Duodenal mucosa (tissue), 2 donors: ENCODE measurements at regions not wholly inside any gene's neighbourhood (a gene's known extent, or its start where the extent isn't known, plus 50 kb on each side); places are given as distances from the start of the nearest gene placed in this dataset.

Experiments
- H3K27ac ChIP-seq: one replicate; pipeline ENCODE4 v1.7.0; 2013; ENCODE audit warnings: low read depth, low read length
- H3K27me3 ChIP-seq, 2 donors: one replicate each; pipeline ENCODE4 v1.7.0; 2013; ENCODE audit warnings: low read length in 2 of 2, control low read depth in 1 of 2; ENCODE audit not compliant: insufficient read depth in 2 of 2, control insufficient read depth in 1 of 2
- H3K36me3 ChIP-seq, 2 donors: one replicate each; pipeline ENCODE4 v1.7.0; 2013; ENCODE audit warnings: low read length in 2 of 2, control low read depth in 1 of 2; ENCODE audit not compliant: insufficient read depth in 2 of 2, control insufficient read depth in 1 of 2
- H3K4me1 ChIP-seq, 2 donors: one replicate each; pipeline ENCODE4 v1.7.0; 2013; ENCODE audit warnings: low read length in 2 of 2, control low read depth in 1 of 2; ENCODE audit not compliant: insufficient read depth in 2 of 2, control insufficient read depth in 1 of 2
- H3K4me3 ChIP-seq, 2 donors: one replicate each; pipeline ENCODE4 v1.7.0; 2013; ENCODE audit warnings: low read length in 2 of 2, low read depth in 1 of 2
- H3K9ac ChIP-seq, 2 donors: one replicate each; pipeline ENCODE4 v1.7.0; 2013; ENCODE audit warnings: low read length in 2 of 2, low read depth in 1 of 2
- H3K9me3 ChIP-seq, 2 donors: one replicate each; pipeline ENCODE4 v1.7.0; 2013; ENCODE audit warnings: low read length in 2 of 2, control low read depth in 1 of 2; ENCODE audit not compliant: control insufficient read depth in 1 of 2

- Histone ChIP-seq H3K36me3 (no peaks in the 10 kb centered on the region), H3K27me3 (peaks cover 0 to 4% of the 10 kb centered on the region in 2 donors), H3K9ac (no peak overlapping the region), H3K4me1 (peaks cover 25 to 33% of the 10 kb centered on the region in 2 donors), H3K9me3 (no peaks in the 10 kb centered on the region), H3K4me3 (peak overlapping the region; percentile 21 to 34), H3K27ac (no peak overlapping the region)
Measured at GRCh38 chr15:70526974-70527325, 236.4 kb downstream of the UACA start.

- no peak overlapping the region for H3K9ac ChIP-seq
- peaks cover 25 to 33% of the 10 kb centered on the region in 2 donors for H3K4me1 ChIP-seq
- H3K4me3 ChIP-seq = peak overlapping the region; percentile 21 to 34
- H3K9me3 ChIP-seq = no peaks in the 10 kb centered on the region
- H3K27ac ChIP-seq = no peak overlapping the region
- no peaks in the 10 kb centered on the region for H3K36me3 ChIP-seq
- peaks cover 0 to 4% of the 10 kb centered on the region in 2 donors for H3K27me3 ChIP-seq
Measured at GRCh38 chr15:70526221-70526973, 237.0 kb downstream of the UACA start.

DNA sequence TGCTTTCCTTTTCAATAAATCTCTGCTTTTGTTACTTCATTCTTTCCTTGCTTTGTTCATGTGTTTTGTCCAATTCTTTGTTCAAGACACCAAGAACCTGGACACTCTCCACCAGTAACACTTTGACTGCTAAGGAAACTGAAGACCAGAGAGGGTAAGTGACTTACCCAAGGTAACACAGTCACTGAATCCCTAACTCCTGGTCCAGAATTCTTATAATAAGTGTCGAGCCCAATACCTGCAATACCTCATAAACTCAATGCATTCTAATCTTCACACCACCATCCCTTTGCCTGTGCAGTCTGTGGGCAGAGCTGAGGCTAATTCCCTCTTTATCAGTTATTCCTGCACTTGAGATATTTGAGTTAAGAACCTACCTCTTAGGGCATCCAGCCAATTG is 237.8 kb downstream of the UACA start:
- peaks cover 0 to 4% of the 10 kb centered on the region in 2 donors for H3K27me3 ChIP-seq
- no peak overlapping the region for H3K9ac ChIP-seq
- no peak overlapping the region for H3K4me3 ChIP-seq
- H3K9me3 ChIP-seq = no peaks in the 10 kb centered on the region
- no peak overlapping the region for H3K27ac ChIP-seq
- peaks cover 25 to 33% of the 10 kb centered on the region in 2 donors for H3K4me1 ChIP-seq
- H3K36me3 ChIP-seq = no peaks in the 10 kb centered on the region

DNA sequence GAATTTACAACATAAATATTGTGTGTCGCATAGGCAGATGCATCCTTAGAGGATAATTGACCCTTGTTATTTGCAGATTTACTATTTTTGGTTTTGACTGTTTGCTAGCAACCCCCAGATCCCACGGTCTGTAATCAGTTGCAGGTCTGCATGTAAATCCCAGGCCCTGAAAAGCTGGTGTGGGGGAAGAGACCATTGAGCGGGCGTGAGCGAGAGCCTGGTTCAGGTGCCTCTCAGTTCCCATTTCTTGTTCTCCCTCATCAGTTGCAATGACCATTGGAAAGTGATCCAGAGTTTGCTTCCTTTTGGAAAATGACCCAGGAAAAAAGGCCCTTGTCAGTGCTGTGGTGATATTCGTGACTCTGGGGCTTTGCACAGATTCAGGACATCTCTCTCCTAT is 238.9 kb downstream of the UACA start:
- Histone ChIP-seq H3K27ac (no peak overlapping the region), H3K9ac (no peak overlapping the region), H3K27me3 (peaks cover 0 to 4% of the 10 kb centered on the region in 2 donors), H3K4me3 (no peak overlapping the region), H3K36me3 (no peaks in the 10 kb centered on the region), H3K4me1 (peaks cover 25 to 33% of the 10 kb centered on the region in 2 donors), H3K9me3 (no peaks in the 10 kb centered on the region)

DNA sequence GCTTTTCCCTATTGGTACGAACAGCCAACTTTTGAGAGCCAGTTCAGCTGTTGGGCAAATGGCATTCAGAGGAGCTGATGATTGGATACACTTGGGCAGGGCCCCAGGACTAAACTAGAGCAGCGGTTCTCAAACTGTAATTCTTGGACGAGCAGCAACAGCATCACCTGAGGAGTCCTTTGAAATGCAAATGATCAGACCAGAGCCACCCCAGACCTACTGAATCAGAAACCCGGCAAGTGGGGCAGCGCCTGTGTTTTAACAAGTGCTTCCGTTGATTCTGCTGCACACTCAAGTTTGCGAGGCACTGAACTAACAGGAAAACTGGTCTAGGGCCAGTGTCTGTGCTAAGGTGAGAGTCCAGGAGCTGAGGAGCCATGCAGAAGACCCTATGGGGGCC is 239.7 kb downstream of the UACA start:
- Histone ChIP-seq H3K9me3 (no peaks in the 10 kb centered on the region), H3K4me3 (no peak overlapping the region), H3K36me3 (no peaks in the 10 kb centered on the region), H3K9ac (no peak overlapping the region), H3K27me3 (peaks cover 0 to 4% of the 10 kb centered on the region in 2 donors), H3K4me1 (peaks cover 18 to 30% of the 10 kb centered on the region in 2 donors), H3K27ac (no peak overlapping the region)

DNA sequence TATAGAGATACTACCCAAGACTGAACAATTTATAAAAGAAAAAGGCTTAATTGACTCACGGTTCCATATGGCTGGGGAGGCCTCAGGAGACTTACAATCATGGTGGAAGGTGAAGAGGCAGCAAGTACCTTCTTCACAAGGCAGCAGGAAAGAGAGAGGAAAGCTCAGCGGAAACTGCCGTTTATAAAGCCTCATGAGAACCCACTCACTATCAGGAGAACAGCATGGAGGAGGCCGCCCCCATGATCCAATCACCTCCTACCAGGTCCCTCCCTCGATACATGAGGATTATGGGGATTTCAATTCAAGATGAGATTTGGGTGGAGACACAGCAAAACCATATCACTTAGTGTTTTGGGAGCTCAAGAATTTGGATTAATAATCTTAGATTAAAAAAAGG is 240.2 kb downstream of the UACA start:
- Histone ChIP-seq H3K27me3 (peaks cover 0 to 4% of the 10 kb centered on the region in 2 donors), H3K4me1 (peaks cover 14 to 26% of the 10 kb centered on the region in 2 donors), H3K4me3 (no peak overlapping the region), H3K9me3 (no peaks in the 10 kb centered on the region), H3K36me3 (no peaks in the 10 kb centered on the region), H3K27ac (no peak overlapping the region), H3K9ac (no peak overlapping the region)

GRCh38 chr15:70522323-70522966 is 240.9 kb downstream of the UACA start:
- peaks cover 0 to 4% of the 10 kb centered on the region in 2 donors for H3K27me3 ChIP-seq
- no peak overlapping the region for H3K27ac ChIP-seq
- H3K9ac ChIP-seq = no peak overlapping the region
- no peak overlapping the region for H3K4me3 ChIP-seq
- H3K4me1 ChIP-seq = peaks cover 8 to 18% of the 10 kb centered on the region in 2 donors
- no peaks in the 10 kb centered on the region for H3K9me3 ChIP-seq
- no peaks in the 10 kb centered on the region for H3K36me3 ChIP-seq

DNA sequence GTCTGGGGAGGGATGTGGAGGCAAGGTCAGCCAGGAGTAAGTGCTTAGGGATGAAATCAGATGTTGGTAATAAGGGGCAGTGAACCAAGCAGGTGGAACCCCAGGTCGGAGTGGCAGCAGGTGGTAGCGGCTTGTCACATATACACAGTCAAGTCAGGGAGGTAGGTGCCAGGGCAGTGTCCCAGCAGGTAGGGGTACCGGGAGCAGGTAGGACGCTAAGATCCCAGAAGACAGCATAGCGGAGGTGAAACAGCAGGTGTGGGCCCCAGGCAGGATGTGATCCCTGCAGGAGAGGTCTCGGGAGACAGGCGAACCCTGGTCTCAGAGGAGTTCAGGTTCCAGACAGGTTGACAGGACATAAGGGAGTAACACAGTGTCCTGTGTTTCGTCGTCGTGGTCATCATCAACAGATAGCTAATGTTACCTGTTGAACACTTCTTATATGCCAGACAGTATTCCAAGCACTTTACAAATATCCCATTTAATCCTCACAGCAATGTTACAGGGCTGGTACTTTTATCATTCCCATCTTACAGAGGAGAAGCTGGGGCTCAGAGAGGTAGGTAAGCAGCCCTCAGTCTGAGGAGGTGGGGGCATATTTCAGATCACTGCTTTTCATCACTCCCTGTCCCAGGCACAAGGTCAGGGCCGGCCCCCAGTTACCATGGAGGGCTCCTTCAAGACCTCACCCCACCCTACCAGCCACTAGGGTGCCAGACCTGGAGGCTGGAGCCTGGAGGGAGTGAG is 241.6 kb downstream of the UACA start:
- Histone ChIP-seq H3K4me3 (no peak overlapping the region), H3K36me3 (no peaks in the 10 kb centered on the region), H3K9ac (no peak overlapping the region), H3K27me3 (peaks cover 0 to 4% of the 10 kb centered on the region in 2 donors), H3K9me3 (no peaks in the 10 kb centered on the region), H3K4me1 (peaks cover 2 to 12% of the 10 kb centered on the region in 2 donors), H3K27ac (no peak overlapping the region)

GRCh38 chr15:70519616-70520015 is 243.7 kb downstream of the UACA start:
- no peak overlapping the region for H3K9ac ChIP-seq
- no peak overlapping the region for H3K27ac ChIP-seq
- no peak overlapping the region for H3K4me3 ChIP-seq
- no peaks in the 10 kb centered on the region for H3K4me1 ChIP-seq
- H3K36me3 ChIP-seq = no peaks in the 10 kb centered on the region
- no peaks in the 10 kb centered on the region for H3K9me3 ChIP-seq
- H3K27me3 ChIP-seq = peaks cover 0 to 4% of the 10 kb centered on the region in 2 donors

DNA sequence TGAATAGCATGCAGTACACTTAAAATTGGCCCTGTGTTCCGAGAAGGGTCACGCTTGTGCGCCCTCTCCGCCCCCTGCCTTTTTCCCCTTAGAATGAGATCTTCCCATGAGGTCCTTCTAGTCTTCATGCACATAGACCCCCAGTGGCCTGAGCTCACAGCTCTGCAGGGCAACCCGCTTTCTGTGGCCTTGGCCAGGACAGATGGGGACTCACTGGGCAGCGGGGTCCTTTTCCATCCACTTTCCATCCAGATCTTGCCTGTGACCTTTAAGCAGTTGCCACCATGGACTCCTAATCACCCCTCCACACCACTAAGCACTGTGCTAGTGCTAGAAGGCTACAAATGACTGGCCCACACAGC is 244.4 kb downstream of the UACA start:
- Histone ChIP-seq H3K27me3 (peaks cover 0 to 4% of the 10 kb centered on the region in 2 donors), H3K36me3 (no peaks in the 10 kb centered on the region), H3K4me1 (no peaks in the 10 kb centered on the region), H3K27ac (no peak overlapping the region), H3K9me3 (no peaks in the 10 kb centered on the region), H3K4me3 (no peak overlapping the region), H3K9ac (no peak overlapping the region)
